ENCODE measurements at regions not wholly inside any gene's neighbourhood (a gene's known extent, or its start where the extent isn't known, plus 50 kb on each side); places are given as distances from the start of the nearest gene placed in this dataset.

- no peak for TF ChIP-seq CTCF (IDR thresholded peaks at IDR 0.05)
- no peaks in the 10 kb centered on the region for H3K36me3 Mint-ChIP-seq (ENCODE audit: unreplicated experiment)
- DNase-seq (ENCODE audit: extremely low spot score, unreplicated experiment): peak; percentile 23
- H3K27me3 Mint-ChIP-seq (ENCODE audit: unreplicated experiment): peaks cover 17% of the 10 kb centered on the region
- peaks cover 3% of the 10 kb centered on the region for H3K4me1 Mint-ChIP-seq (ENCODE audit: unreplicated experiment)
- no peak overlapping the region for H3K4me3 Mint-ChIP-seq (ENCODE audit: unreplicated experiment)
- H3K27ac Mint-ChIP-seq (ENCODE audit: unreplicated experiment): no peak overlapping the region
- H3K9me3 Mint-ChIP-seq (ENCODE audit: unreplicated experiment): no peaks in the 10 kb centered on the region
Observed at GRCh38 chr5:172541099-172541772, 86.9 kb upstream of the SH3PXD2B start.

- Mint-ChIP-seq H3K27ac (ENCODE audit: unreplicated experiment) (no peak overlapping the region), H3K4me3 (ENCODE audit: unreplicated experiment) (no peak overlapping the region), H3K9me3 (ENCODE audit: unreplicated experiment) (no peaks in the 10 kb centered on the region), H3K36me3 (ENCODE audit: unreplicated experiment) (no peaks in the 10 kb centered on the region), H3K27me3 (ENCODE audit: unreplicated experiment) (peaks cover 15% of the 10 kb centered on the region), H3K4me1 (ENCODE audit: unreplicated experiment) (peaks cover 3% of the 10 kb centered on the region)
- no peak for TF ChIP-seq CTCF (IDR thresholded peaks at IDR 0.05)
- no peak for DNase-seq (ENCODE audit: extremely low spot score, unreplicated experiment)
Observed at GRCh38 chr5:172540099-172540870, 86.0 kb upstream of the SH3PXD2B start.

- H3K27ac Mint-ChIP-seq (ENCODE audit: unreplicated experiment): no peak overlapping the region
- no peaks in the 10 kb centered on the region for H3K9me3 Mint-ChIP-seq (ENCODE audit: unreplicated experiment)
- no peak overlapping the region for H3K4me3 Mint-ChIP-seq (ENCODE audit: unreplicated experiment)
- no peak for DNase-seq (ENCODE audit: extremely low spot score, unreplicated experiment)
- no peak for TF ChIP-seq CTCF (IDR thresholded peaks at IDR 0.05)
- H3K4me1 Mint-ChIP-seq (ENCODE audit: unreplicated experiment): peaks cover 2% of the 10 kb centered on the region
- H3K36me3 Mint-ChIP-seq (ENCODE audit: unreplicated experiment): no peaks in the 10 kb centered on the region
- H3K27me3 Mint-ChIP-seq (ENCODE audit: unreplicated experiment): peaks cover 38% of the 10 kb centered on the region
Observed at GRCh38 chr5:172535108-172535445, 80.8 kb upstream of the SH3PXD2B start.

- H3K4me3 Mint-ChIP-seq (ENCODE audit: unreplicated experiment): no peak overlapping the region
- TF ChIP-seq CTCF (IDR thresholded peaks at IDR 0.05): no peak
Observed at GRCh38 chr5:172534229-172535107, 80.1 kb upstream of the SH3PXD2B start.

More at GRCh38 chr5:172534229-172535107, 80.1 kb upstream of the SH3PXD2B start:
- H3K27me3 Mint-ChIP-seq (ENCODE audit: unreplicated experiment): peaks cover 41% of the 10 kb centered on the region
- no peak overlapping the region for H3K27ac Mint-ChIP-seq (ENCODE audit: unreplicated experiment)
- H3K4me1 Mint-ChIP-seq (ENCODE audit: unreplicated experiment): peaks cover 2% of the 10 kb centered on the region
- peak; percentile 68 for DNase-seq (ENCODE audit: extremely low spot score, unreplicated experiment)
- no peaks in the 10 kb centered on the region for H3K9me3 Mint-ChIP-seq (ENCODE audit: unreplicated experiment)
- no peaks in the 10 kb centered on the region for H3K36me3 Mint-ChIP-seq (ENCODE audit: unreplicated experiment)

All from osteocyte (in vitro differentiated cells).